ENCODE measurements at regions not wholly inside any gene's neighbourhood (a gene's known extent, or its start where the extent isn't known, plus 50 kb on each side); places are given as distances from the start of the nearest gene placed in this dataset.
A peak's percentile ranks its signal among the peaks of the same experiment; 100 is the strongest.

DNA sequence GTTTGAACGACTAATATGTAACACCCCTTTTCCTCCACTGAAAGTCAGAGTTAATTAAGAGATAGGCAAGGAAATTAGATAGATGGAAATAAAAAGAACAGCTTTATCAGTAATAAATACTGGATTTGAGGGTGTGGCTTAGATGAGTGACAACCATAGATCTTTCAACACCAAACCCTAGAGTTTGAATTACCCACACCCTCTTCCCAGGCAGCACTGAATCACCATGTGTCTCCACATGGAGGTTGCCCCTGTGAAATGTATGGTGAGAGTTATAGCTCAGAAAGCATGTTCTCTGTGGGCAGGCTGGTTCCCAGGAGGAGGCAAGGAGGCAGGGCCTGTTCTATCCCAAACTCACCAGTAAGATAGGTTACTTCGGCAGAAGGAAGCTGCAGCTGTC, 69.7 kb downstream of the TMEM174 start:
- no peak overlapping the region for H3K27ac Mint-ChIP-seq
- no peak overlapping the region for H3K4me3 Mint-ChIP-seq
- ATAC-seq (ENCODE audit: low read depth in 2 of 2) (no peak), DNase-seq (no peak)
- peaks cover 0 to 2% (median 0%) of the 10 kb centered on the region in 7 donors for H3K9me3 Mint-ChIP-seq
- H3K4me1 Mint-ChIP-seq, result peaks cover 0 to 8% (median 0%) of the 10 kb centered on the region in 3 donors
- H3K27me3 Mint-ChIP-seq, result peaks cover 17 to 22% (median 18%) of the 10 kb centered on the region in 3 donors
- no peaks in the 10 kb centered on the region for H3K36me3 Mint-ChIP-seq

GRCh38 chr5:73238873-73239272, 65.9 kb downstream of the TMEM174 start:
- DNase-seq, result no peak
- H3K27ac Mint-ChIP-seq, result no peak overlapping the region
- peaks cover 0 to 3% (median 2%) of the 10 kb centered on the region in 3 donors for H3K4me1 Mint-ChIP-seq
- ATAC-seq (ENCODE audit: low read depth in 2 of 2), result no peak
- no peaks in the 10 kb centered on the region for H3K9me3 Mint-ChIP-seq
- no peak overlapping the region for H3K4me3 Mint-ChIP-seq
- no peaks in the 10 kb centered on the region for H3K36me3 Mint-ChIP-seq
- H3K27me3 Mint-ChIP-seq, result peaks cover 29 to 40% (median 36%) of the 10 kb centered on the region in 3 donors

- Mint-ChIP-seq H3K9me3 (no peaks in the 10 kb centered on the region), H3K27me3 (peaks cover 40 to 57% (median 56%) of the 10 kb centered on the region in 3 donors), H3K4me1 (peaks cover 9 to 21% (median 20%) of the 10 kb centered on the region in 3 donors), H3K27ac (peak overlapping the region in 1 of 6 donors; percentile 9), H3K4me3 (no peak overlapping the region), H3K36me3 (no peaks in the 10 kb centered on the region)
- ATAC-seq (ENCODE audit: low read depth in 2 of 2) (no peak), DNase-seq (no peak)
Measured at GRCh38 chr5:73236541-73237128, 63.6 kb downstream of the TMEM174 start.

DNA sequence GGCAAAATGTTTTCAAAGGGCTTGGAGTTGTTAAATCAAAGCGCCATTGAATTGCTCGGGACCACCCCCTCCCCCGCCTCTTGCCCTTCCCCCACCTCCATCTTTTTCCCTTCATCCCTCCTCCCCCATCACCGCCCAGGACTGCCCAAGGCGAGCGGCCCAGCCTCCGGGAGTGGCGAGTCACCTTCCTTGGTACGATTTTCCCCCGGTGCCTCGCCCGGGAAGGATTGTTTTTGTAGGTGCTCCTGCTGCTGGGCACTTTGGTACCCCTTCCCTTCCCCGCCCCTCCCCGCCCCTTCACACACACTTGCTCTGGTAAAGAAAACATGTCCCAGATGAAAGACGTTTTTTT, 61.2 kb downstream of the TMEM174 start:
- DNase-seq (no peak), ATAC-seq (ENCODE audit: low read depth in 2 of 2) (no peak)
- Mint-ChIP-seq H3K9me3 (no peaks in the 10 kb centered on the region), H3K27ac (no peak overlapping the region), H3K4me1 (peaks cover 9 to 29% (median 28%) of the 10 kb centered on the region in 3 donors), H3K36me3 (no peaks in the 10 kb centered on the region), H3K4me3 (peak overlapping the region in 7 of 8 donors; percentile 45 to 86 (median 69)), H3K27me3 (peaks cover 53 to 77% (median 73%) of the 10 kb centered on the region in 3 donors)

GRCh38 chr5:73233461-73234203, 60.6 kb downstream of the TMEM174 start:
- Mint-ChIP-seq H3K4me1 (peaks cover 9 to 29% (median 28%) of the 10 kb centered on the region in 3 donors), H3K4me3 (peak overlapping the region; percentile 45 to 86 (median 70)), H3K27ac (no peak overlapping the region), H3K36me3 (no peaks in the 10 kb centered on the region), H3K9me3 (no peaks in the 10 kb centered on the region), H3K27me3 (peaks cover 54 to 79% (median 78%) of the 10 kb centered on the region in 3 donors)
- ATAC-seq (ENCODE audit: low read depth in 2 of 2) (peak; percentile 23 to 32), DNase-seq (no peak)

- Mint-ChIP-seq H3K4me3 (peak overlapping the region in 7 of 8 donors; percentile 18 to 83 (median 68)), H3K27me3 (peaks cover 59 to 84% (median 83%) of the 10 kb centered on the region in 3 donors), H3K36me3 (no peaks in the 10 kb centered on the region), H3K4me1 (peaks cover 9 to 29% (median 28%) of the 10 kb centered on the region in 3 donors), H3K27ac (peak overlapping the region in 1 of 6 donors; percentile 44), H3K9me3 (no peaks in the 10 kb centered on the region)
- ATAC-seq (ENCODE audit: low read depth in 2 of 2), result no peak
- DNase-seq, result no peak
Measured at GRCh38 chr5:73233053-73233460, 60.1 kb downstream of the TMEM174 start.

GRCh38 chr5:73232266-73233041, 59.5 kb downstream of the TMEM174 start:
- Mint-ChIP-seq H3K4me3 (peak overlapping the region; percentile 56 to 83 (median 70)), H3K9me3 (no peaks in the 10 kb centered on the region), H3K27ac (peak overlapping the region in 1 of 6 donors; percentile 44), H3K4me1 (peaks cover 9 to 29% (median 28%) of the 10 kb centered on the region in 3 donors), H3K36me3 (no peaks in the 10 kb centered on the region), H3K27me3 (peaks cover 65 to 91% (median 86%) of the 10 kb centered on the region in 3 donors)
- ATAC-seq (ENCODE audit: low read depth in 2 of 2), result no peak
- no peak for DNase-seq

GRCh38 chr5:73231246-73231778, 58.3 kb downstream of the TMEM174 start:
- Mint-ChIP-seq H3K36me3 (no peaks in the 10 kb centered on the region), H3K4me3 (peak overlapping the region in 4 of 8 donors; percentile 19 to 83 (median 60)), H3K9me3 (no peaks in the 10 kb centered on the region), H3K27ac (no peak overlapping the region), H3K27me3 (peaks cover 67 to 92% (median 86%) of the 10 kb centered on the region in 3 donors), H3K4me1 (peaks cover 9 to 29% (median 28%) of the 10 kb centered on the region in 3 donors)
- ATAC-seq (ENCODE audit: low read depth in 2 of 2) (no peak), DNase-seq (no peak)

GRCh38 chr5:73230264-73231245, 57.6 kb downstream of the TMEM174 start:
- no peak overlapping the region for H3K27ac Mint-ChIP-seq
- peaks cover 62 to 90% (median 86%) of the 10 kb centered on the region in 3 donors for H3K27me3 Mint-ChIP-seq
- peak overlapping the region in 2 of 8 donors; percentile 18 to 25 for H3K4me3 Mint-ChIP-seq

DNA sequence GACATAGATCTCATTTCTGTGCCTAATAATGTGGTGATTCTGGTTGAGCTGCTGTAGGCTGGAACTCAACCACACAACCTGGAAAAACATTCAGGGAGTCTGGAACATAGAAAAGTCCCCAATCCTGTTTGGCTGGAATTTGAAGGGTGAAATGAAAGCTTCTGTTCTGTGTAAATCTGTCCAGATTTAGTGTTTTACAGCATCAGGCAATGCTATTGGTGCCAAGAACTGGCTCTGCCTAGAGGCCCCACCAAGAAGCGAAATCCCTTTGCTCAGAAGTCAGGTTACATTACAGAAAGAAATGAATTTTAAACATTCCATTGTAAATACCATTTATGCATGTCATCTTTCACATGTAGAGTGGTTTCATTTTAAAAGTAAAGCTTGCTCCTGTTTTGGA, 56.3 kb downstream of the TMEM174 start:
- DNase-seq, result no peak
- ATAC-seq (ENCODE audit: low read depth in 2 of 2), result no peak
- no peak overlapping the region for H3K27ac Mint-ChIP-seq
- H3K27me3 Mint-ChIP-seq, result peaks cover 63 to 82% (median 77%) of the 10 kb centered on the region in 3 donors
- H3K36me3 Mint-ChIP-seq, result no peaks in the 10 kb centered on the region
- H3K9me3 Mint-ChIP-seq, result no peaks in the 10 kb centered on the region
- H3K4me3 Mint-ChIP-seq, result no peak overlapping the region
- peaks cover 9 to 29% (median 28%) of the 10 kb centered on the region in 3 donors for H3K4me1 Mint-ChIP-seq

More at GRCh38 chr5:73230264-73231245, 57.6 kb downstream of the TMEM174 start:
- Mint-ChIP-seq H3K9me3 (no peaks in the 10 kb centered on the region), H3K36me3 (no peaks in the 10 kb centered on the region), H3K4me1 (peaks cover 9 to 29% (median 28%) of the 10 kb centered on the region in 3 donors)
- no peak for DNase-seq
- no peak for ATAC-seq (ENCODE audit: low read depth in 2 of 2)

DNA sequence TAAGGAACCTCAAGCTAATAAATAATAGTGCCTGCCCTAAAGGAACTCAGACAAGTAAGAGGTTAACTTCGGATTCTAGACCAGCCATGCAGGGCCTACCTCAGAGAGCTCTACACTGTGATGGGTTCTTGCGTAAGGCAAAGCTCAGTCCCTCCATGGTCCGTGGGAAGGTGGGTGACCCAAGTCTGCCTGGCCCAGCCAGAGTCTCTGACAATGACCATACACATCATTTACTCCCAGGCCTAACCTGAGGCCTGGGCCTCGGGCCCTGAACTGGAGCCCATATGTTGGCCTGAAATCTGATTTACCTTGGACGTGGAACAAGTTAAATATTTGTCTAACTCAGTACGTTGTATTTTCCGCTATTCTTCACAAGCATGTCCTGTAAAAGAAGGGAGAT, 55.1 kb downstream of the TMEM174 start:
- H3K27me3 Mint-ChIP-seq, result peaks cover 58 to 74% (median 66%) of the 10 kb centered on the region in 3 donors
- H3K27ac Mint-ChIP-seq, result no peak overlapping the region

More for the DNA sequence above, 55.1 kb downstream of the TMEM174 start:
- H3K9me3 Mint-ChIP-seq, result no peaks in the 10 kb centered on the region
- peaks cover 6 to 22% (median 20%) of the 10 kb centered on the region in 3 donors for H3K4me1 Mint-ChIP-seq
- H3K4me3 Mint-ChIP-seq, result no peak overlapping the region
- no peaks in the 10 kb centered on the region for H3K36me3 Mint-ChIP-seq
- ATAC-seq (ENCODE audit: low read depth in 2 of 2) (no peak), DNase-seq (no peak)

Measured in naive B cell (primary cell).